ENCODE measurements at regions not wholly inside any gene's neighbourhood (a gene's known extent, or its start where the extent isn't known, plus 50 kb on each side); places are given as distances from the start of the nearest gene placed in this dataset.
"Not testable (repeated sequence)": the region's sequence is repeated elsewhere in the genome, so short reads cannot be mapped to it uniquely, and the experiment has no call there.

- no peak for DNase-seq
Measured at GRCh38 chr6:140711019-140711613, 1336.7 kb upstream of the CITED2 start.

DNA sequence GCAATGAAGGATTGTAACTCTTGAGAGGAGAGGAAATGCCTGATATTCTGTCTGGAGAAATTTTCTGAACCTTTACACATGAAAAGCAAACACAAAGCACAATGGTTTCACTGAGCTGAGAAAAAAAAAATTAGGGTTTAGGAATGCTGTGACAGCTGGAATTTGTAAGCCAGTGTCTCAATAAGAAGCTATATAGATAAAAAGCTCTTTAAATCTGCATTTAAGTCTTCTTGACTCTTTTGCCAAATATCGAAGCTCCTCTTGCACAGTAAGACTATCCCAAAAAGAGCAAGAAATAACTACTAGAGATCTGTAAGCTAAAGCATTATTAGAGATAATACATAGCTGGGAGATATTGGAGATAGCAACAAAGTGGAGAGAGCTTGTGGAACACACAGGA, 1334.0 kb upstream of the CITED2 start:
- no peak for DNase-seq

GRCh38 chr6:140704008-140704407, 1329.6 kb upstream of the CITED2 start:
- not testable (repeated sequence) for DNase-seq

DNA sequence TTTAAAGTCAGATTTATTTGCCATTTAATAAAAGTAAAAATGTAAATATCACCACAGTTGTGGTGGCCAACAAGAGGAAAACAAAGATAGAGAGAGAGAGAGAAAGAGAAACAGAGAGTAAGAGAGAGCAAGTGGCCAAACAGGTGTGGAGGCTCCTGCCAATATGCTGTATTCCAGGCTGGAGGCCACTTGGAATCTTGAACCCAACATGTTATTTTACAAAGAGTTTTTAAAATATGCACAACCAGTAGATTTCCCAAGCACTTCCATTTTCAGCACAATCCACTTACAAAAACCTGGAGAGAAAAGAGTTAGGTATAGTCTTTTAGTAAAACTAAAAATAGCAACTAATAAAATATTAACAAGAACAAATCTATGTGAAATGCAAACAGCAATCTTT, 1323.1 kb upstream of the CITED2 start:
- DNase-seq: no peak

DNA sequence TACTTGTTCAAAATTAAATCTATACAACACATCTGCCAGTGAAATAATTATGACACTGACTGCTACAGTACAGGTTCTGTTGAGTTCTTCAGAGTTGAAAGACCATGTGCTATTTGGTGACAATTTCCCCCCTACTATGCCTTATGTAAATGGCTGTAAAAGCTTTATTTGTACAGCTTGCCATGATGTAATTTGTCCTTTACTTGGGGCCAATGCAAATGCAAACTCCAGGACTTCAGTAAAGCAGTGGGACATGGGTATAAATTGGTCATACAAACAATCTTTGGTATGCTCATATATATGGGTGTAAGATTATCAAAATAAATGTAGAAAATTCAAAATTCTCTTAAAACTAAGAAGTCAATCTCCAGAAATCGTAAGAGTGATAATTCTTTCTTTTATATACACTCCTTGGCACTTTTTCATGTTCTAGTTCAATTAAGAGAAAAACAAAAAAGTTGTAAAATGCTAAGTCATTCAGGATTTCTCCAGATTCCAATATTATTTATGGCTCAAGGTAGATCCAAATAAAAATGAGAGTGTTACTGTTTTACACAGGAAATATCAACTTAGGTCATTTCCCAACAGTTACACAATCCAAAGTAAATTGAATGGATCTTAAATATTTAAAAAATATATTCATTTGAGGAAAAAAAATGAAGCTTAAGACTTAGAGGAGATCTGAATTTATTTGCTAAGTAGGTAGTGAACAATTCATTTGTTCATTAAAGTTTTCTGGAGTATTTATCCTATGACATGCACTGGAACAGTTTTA, 1310.5 kb upstream of the CITED2 start:
- no peak for DNase-seq

DNA sequence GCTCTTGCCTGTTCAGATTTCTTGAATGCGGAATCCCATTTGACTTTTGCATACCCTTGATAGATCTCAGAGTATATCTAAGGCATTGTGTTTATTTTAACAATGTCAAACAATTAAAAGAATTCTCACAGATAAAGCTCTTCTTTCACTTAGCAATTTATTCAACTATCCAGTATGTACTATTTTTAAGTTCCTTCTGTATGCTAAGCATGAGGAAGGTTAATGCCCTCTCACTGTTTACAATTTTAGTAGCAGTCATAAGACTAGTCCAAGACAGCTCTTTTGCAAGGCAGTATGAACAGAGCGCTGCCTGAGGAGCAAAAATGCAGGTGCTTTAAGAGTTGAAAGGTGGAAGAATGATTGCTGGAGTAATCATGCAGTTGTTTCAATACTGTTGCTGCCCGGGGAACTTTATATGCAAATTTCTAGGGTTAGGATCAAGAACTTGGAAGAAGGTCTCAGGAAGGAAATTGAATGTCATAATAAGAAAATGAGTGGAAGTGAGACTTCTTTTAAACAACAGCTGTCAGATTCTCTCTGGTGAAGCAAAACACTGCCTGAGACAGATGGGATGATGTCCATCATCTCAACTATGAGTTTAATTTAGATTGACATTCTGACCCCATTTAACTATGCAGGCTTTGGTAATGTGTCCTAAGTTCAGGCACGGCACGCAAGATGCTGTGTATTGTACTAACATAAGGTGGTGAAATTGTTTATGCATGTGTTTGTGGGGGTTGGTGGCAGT, 1303.5 kb upstream of the CITED2 start:
- DNase-seq: no peak

DNA sequence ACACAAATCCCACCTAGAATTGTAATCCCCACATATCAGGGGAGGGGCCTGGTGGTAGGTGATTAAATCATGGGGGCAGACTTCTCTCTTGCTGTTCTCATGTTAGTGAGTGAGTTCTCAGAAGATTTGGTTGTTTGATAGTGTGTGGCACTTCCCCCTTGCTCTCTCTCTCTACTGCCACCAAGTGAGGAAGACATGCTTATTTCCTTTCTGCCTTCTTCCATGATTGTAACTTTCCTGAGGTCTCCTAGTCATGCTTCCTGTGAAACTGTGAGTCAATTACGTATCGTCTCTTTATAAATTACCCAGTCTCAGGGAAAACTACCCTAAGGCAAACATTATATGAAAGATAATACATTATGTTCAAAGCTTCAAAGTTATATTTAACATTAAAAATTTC, 1297.5 kb upstream of the CITED2 start:
- DNase-seq: no peak

- DNase-seq: no peak
Measured at GRCh38 chr6:140670021-140670420, 1295.6 kb upstream of the CITED2 start.

GRCh38 chr6:140669321-140669720, 1294.9 kb upstream of the CITED2 start:
- no peak for DNase-seq

DNA sequence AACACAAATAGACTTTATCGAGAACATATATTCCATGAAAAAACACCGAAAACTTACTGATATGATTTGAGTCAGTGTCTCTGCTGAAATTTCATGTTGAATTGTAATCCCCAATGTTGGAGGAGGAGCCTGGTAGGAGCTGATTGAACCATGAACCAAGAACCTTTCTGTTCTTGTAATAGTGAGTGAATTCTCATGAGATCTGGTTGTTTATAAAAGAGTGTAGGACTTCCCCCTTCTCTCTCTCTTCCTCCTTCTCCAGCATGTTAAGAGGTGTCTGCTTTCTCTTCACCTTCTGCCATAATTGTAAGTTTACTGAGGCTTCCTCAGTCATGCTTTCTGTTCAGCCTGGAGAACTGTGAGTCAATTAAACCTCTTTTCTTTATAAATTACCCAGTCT, 1289.3 kb upstream of the CITED2 start:
- DNase-seq: no peak

DNA sequence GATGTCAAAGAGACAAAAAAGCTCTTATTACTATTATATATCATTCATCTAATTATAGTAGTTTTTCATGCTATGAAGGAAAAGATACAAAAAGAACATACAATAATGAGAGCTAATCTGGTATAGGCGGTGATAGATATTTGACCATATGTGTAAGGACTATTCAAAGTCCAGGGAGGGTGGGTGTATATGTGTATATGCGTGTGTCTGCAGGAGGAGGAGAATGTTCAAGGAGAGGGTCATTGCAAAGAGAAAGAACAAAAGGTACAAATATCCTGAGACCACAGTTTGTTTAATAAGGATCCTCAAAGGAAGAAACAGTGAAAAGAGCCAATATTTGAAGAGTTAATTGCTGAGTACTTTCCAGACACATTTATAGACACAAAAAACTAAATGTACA, 1288.6 kb upstream of the CITED2 start:
- DNase-seq: no peak

DNA sequence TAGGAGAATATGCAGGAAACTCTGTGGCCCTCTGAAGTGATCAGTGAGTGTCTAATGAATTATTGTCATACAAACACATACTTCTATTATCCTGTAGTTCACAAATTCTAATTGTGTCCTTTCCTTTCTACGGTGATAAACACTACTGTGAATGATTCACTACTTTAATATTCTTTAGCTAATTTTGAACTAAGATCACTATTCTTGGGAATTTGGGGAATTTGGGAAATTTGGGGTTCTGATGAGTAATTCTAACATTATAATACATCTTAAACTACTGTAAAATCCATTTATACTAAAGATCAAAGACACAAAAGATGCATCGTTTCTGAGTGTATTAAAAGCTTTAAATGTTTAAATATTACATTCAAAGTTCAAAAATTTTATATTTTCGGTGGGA, 1287.2 kb upstream of the CITED2 start:
- no peak for DNase-seq

GRCh38 chr6:140660295-140660694, 1285.8 kb upstream of the CITED2 start:
- DNase-seq: no peak

DNA sequence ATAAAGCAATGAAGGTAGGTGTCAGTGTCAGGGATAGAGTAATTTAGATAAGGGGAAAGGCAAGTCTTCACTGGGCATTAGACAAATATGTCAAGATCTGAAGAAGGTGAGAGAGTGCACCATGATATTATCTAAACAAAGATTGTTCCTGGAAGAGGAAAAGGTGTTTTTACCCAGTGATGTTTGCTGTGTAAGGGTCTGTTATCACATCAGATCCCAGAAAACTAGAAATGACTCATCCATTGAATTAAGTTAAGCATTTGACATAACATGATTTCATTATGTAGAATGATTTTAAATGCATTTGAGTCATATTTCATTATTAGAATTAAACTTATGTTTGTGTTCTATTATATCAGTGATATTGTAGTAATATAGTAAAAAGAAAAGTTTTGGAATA, 1279.5 kb upstream of the CITED2 start:
- DNase-seq: no peak

DNA sequence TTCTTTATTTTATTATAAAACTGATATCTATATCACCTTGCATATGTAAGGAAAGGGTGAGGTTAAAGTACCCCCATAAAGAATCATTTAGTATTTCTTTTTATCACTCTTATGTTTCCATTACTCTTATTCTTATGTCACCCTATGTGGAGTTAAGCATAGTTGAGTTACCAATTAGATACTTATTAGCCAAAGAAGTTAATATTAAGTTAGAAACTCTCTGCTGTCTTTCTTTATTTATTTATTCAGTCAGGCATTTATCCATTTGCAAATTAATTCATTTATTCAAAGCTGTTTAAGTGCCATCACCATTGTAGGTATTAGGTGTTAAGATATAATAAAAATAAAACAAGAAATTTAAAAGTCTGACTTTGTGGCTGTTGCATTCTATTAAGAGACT, 1279.1 kb upstream of the CITED2 start:
- no peak for DNase-seq

DNA sequence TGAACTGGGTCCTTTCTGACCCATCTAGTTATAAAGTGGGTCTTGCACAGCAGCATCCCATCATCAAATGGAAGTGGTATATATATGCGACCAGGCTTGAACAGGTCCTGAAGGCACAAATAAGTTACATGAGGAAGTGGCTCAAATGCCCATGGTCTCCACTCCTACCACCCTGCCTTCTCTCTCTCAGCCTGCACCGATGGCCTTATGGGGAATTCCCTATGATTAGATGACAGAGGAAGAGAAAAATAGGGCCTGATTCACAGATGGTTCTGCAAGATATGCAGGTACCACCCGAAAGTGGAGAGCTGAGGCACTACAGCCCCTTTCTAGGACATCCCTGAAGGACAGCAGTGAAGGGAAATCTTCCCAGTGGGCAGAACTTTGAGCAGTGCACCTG, 1275.1 kb upstream of the CITED2 start:
- not testable (repeated sequence) for DNase-seq

DNA sequence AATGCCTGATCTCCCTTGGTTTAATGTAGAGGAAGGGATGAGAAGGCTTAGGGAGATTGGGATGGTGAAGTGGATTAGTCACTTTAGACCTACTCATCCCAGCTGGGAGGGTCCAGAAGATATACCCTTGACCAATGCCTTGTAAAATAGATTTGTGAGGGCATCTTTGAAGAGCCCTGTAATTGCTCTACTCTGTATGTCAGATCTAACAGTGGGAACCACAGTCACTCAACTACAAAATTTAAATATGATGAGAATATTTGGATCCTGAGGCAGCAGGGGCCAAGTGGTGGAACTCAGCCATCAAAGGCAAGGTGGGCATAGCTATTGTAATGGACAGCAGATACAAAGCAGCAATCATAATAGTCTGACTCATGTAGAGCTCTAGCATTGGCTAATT, 1272.9 kb upstream of the CITED2 start:
- DNase-seq: not testable (repeated sequence)

DNA sequence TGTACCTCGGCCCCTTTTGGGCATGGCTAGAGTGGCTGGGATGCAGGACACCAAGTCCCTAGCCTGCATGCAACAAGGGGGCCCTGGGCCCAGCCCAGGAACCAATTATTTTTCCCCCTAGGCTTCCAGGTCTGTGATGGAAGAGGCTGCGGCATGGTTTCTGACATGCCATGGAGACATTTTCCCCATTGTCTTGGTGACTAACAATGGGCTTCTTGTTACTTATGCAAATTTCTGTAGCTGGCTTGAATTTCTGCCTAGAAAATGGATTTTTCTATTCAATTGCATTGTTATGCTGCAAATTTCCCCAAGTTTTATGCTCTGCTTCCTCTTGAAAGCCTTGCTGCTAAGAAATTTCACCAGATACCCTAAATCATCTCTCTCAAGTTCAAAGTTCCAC, 1269.6 kb upstream of the CITED2 start:
- no peak for DNase-seq

- DNase-seq: no peak
Measured at GRCh38 chr6:140641412-140641811, 1267.0 kb upstream of the CITED2 start.

DNA sequence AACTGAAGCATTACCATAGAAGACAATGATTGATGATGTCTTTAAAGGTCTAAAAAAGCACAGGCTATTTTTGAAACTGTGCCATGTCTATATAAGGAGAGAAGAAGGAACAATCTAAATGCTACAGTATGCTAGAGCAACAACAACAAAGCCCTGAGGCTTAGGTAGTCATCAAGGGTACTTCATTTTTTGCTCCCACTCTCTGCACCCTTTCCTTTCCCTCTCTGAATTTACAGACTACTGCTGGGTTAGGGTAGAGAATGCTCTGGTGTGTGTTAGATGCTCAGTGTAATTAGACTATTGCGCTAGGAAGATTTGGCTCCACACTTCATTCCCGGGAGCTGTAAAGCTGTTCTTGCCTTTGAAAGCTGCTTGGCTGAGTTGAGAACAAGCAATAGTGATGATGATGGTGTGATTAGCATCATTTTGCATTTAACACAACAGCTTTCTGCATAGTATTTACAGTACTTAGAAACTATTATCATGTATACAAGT, 1262.5 kb upstream of the CITED2 start:
- DNase-seq: no peak

- no peak for DNase-seq
Measured at GRCh38 chr6:140636271-140636907, 1261.9 kb upstream of the CITED2 start.

DNA sequence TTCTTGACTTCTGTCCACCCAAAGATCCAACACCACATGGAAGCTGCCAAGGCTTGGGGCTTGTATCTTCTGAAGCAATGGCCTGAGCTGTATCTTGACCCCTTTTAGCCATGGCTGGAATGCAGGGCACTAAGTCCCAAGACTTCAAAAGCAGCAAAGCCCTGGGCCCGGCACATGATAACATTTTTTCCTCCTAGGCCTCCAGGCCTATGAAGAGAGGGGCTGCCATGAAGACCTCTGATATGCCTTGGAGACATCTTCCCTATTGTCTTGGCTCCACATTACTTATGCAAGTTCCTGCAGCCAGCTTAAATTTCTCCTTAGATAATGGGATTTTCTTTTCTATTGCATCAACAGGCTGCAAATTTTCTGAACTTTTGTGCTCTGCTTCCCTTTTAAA, 1252.6 kb upstream of the CITED2 start:
- no peak for DNase-seq

DNA sequence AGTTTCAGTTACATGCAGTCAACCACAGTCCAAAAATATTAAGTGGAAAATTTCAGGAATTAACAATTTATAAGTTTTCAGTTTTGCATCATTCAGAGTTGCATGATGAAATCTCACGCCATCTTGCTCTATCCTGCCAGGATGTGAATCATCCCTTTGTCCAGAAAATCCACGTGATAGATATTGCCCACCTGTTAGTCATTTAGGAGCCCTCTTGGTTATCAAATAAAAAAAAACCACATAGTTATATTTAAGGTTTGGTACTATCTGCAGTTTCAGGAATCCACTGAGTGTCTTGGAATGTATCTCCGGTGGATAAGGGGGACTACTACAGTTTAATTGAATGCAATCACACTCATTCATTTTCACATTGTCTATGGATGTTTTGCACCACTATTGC, 1249.0 kb upstream of the CITED2 start:
- no peak for DNase-seq

Measured in right forelimb (tissue), 1 donor.